HG03442 (cell line): ENCODE measurements at regions not wholly inside any gene's neighbourhood (a gene's known extent, or its start where the extent isn't known, plus 50 kb on each side); places are given as distances from the start of the nearest gene placed in this dataset.
"Not testable (repeated sequence)": the region's sequence is repeated elsewhere in the genome, so short reads cannot be mapped to it uniquely, and the experiment has no call there.

Experiments used
- ATAC-seq: cut with Tn5 transposase; IDR thresholded peaks from one replicate; pipeline ENCODE4 v1.9.1; 2021; ENCODE audit warnings: mild to moderate bottlenecking, moderate library complexity; ENCODE audit not compliant: unreplicated experiment

- ATAC-seq: no peak
These were observed 216.9 kb downstream of the CAVIN4 start for GRCh38 chr9:100794738-100795269.

GRCh38 chr9:100803956-100804355, 224.6 kb upstream of the PLPPR1 start:
- ATAC-seq: no peak

- ATAC-seq: no peak
These were observed 216.9 kb upstream of the PLPPR1 start for GRCh38 chr9:100811643-100812042.

DNA sequence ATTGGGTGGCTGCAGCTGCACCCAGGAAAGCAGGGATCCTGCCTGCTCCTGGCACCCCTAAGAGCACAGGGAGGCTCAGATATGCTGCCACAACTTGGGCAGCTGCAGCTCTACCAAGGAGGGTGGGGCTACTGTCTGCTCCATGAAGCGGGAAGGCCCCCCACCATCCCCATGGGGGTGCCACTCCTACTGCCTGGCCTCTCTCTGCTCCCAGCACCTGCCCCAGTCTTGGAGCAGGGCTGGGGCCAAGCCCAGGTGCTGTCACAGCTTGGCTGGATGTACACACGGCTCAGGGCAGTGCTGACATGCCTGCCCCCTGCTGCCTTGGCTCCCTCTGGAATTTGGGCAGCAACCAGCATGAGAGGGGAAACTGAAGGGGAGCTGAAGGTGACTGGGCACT, 214.7 kb upstream of the PLPPR1 start:
- ATAC-seq: no peak

GRCh38 chr9:100819980-100820379, 208.5 kb upstream of the PLPPR1 start:
- ATAC-seq: no peak

GRCh38 chr9:100833035-100833434, 195.5 kb upstream of the PLPPR1 start:
- not testable (repeated sequence) for ATAC-seq

DNA sequence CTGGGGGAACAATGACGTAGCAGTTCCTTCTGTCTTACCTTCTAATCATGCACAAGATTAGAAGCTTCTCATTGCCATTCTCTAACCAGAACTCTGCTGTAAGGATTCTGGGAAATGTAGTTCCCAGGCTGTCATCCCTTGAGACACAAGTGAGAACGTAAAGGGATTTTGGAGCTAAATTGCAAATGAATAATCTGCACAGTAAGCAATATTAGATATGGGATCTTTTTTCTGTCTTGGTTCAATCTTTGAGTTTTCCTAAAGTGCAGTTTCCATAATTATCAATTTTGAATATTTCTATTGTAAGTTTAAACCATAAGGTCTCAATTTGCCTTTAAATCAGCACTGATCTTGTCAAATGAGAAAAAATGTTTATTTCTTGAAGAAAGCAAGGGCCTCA, 189.7 kb upstream of the PLPPR1 start:
- ATAC-seq: no peak

- no peak for ATAC-seq
These were observed 179.8 kb upstream of the PLPPR1 start for GRCh38 chr9:100848726-100849125.

GRCh38 chr9:100852088-100852487, 176.4 kb upstream of the PLPPR1 start:
- ATAC-seq: no peak

DNA sequence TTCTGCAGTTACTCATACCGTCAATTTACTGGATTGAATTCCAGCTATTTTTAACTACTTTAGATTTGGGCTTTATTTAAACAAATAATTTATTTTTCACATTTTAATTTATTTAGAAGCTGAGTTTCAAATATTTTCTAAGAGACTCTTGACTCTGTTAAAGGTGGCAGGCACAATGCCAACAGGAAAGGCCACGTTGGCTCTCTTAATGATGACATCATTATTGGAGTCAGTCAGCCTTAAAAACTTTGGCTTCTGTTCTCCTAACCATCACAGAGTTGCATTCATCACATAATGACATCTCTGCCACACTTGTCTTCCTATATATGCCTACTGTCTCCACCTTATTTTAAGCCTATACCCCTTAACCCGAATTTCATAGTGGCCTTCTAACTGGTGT, 172.3 kb upstream of the PLPPR1 start:
- ATAC-seq: no peak

DNA sequence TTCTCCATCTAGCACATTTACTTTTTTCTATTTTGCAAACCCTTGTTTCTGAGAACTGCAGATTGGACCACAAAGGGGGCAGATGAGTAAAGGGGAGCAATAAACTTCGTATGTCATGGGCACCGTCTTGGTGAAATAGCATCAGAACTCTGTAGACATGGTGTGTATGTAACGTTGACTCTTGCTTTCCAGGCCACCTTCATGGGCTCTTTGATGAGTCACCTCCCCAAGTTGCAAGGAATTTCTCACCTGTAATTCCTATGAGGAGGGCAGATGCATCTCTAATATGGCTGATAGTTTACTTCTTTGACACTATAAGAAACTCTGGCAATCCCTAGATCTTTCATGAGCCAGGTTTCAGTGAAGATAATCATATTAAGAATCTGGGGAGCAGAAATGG, 163.4 kb upstream of the PLPPR1 start:
- ATAC-seq: no peak

DNA sequence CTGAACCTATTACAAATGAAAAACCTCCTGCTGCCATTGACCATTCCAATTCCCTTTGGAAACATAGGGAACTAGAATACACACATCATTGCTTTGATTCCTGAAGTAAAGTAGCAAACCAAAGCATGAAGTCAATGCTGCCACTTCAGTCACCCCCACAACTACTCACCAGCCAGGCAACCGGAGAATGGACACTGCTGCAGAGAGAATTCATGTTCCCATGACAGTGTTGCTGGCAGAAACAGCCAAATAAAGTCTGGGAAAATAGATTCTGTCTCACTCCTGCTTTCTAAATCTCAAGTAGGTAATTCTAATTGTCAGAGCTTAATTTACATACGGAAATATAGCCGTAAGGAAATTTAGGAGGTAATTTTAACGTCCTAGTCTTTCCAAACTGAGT, 162.9 kb upstream of the PLPPR1 start:
- no peak for ATAC-seq

DNA sequence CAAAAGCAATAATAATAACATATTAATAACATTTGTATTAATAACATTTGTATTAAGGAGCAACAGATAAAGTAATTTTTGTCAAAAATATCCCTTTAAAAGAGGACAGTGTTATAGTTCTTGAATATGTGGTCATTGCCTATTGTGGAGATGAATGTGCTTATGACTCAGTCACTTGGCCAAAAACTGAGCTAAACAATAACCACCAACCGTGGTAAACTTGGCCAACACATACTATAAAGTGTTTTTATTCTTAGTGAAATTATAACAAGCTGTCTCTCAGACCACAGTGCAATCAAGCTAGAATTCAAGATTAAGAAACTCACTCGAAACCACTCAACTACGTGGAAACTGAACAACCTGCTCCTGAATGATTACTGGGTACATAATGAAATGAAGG, 159.2 kb upstream of the PLPPR1 start:
- ATAC-seq: no peak

- ATAC-seq: no peak
These were observed 148.6 kb upstream of the PLPPR1 start for GRCh38 chr9:100879884-100880283.

GRCh38 chr9:100880284-100880683, 148.2 kb upstream of the PLPPR1 start:
- ATAC-seq: no peak

DNA sequence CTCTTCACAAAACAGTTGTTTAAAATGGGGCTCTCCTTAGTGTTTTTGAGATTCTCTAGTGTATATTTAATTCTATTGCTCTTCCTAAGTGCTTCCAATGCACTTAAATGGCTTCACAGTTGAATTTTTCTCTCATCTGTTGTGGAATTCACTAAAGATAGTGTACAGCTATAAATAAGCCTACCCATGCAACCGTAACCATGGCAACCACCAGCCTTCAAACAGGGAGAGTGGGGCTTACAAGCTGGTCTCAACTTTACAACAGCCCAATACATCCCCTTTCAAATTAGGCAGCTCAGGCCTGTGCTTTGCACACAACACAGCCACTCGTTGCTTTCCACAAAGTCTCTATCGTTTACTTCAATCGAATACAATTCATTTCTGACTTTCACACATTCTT, 144.0 kb upstream of the PLPPR1 start:
- no peak for ATAC-seq

DNA sequence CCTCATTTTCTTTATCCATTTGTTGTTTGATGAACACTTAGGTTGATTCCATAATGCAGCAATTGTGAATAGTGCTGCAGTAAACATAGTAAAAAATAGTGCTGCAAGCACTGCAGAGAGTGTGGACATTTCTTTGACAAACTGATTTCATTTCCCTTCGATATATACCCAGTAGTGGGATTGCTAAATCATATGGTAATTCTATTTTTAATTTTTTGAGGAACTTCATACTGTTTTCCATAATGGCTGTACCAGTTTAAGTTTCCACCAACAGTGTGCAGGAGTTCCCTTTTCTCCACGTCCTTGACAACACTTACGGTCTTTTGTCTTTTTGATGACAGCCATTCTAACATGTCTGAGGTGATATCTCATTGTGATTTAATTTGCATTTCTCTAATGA, 138.2 kb upstream of the PLPPR1 start:
- ATAC-seq: no peak

DNA sequence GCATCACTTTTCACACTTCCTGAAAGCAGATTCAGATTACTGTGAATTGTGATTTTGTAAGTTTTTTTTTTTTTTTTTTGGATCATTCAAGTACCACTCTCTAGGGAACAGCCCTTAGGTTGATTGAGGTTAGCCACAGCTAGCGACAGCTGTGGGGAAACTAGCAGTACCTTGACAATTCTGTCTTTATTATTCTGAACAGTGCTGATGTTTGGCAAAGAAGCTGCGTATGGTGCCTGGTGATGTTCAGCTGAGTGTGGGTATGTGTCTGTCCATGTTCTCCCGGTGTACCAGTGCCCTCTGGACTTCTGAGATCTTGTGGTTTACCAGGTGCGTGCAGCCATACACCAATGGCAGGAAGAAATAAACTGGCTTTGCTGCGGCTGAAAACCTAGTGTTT, 117.3 kb upstream of the PLPPR1 start:
- ATAC-seq: no peak

DNA sequence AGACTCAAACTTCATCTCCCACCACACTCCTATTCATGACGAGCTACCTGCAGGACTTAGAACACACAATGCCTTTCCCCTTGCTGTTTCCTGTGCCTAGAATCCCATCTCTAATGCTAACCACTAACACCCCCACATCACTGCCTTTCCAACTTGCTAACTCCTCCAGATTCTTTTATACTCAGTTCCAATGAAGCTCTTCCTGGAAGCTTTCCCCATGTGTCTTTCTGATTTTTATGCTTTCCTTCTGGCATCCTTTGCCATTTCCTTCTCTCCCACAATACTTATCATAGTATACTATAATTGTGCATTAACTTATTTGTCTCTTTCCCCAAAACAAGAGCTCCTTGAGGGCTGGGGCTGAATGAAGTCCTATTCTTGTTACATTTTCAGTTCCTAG, 115.3 kb upstream of the PLPPR1 start:
- ATAC-seq: no peak

- ATAC-seq: no peak
These were observed 114.3 kb upstream of the PLPPR1 start for GRCh38 chr9:100914266-100914665.

DNA sequence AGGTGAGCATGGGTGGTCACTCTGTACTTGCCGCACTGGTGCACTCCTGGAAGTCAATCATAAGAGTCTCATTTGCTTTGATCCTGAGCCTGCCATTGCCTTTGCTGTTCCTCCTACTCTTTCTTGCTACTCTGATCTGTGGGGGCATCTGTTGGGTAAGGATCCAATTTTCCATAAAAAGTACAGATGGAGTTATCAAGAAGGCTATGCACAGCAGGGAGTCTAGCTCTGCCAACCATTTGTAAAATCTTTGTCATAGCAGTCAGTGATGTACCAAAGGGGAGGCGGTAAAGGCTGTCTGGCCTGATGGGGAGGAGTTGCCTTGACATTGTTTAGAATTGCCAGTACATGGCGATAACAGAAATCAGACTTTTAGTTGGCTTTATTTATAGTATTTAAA, 109.0 kb upstream of the PLPPR1 start:
- ATAC-seq: no peak

GRCh38 chr9:100926366-100926765, 102.2 kb upstream of the PLPPR1 start:
- no peak for ATAC-seq

DNA sequence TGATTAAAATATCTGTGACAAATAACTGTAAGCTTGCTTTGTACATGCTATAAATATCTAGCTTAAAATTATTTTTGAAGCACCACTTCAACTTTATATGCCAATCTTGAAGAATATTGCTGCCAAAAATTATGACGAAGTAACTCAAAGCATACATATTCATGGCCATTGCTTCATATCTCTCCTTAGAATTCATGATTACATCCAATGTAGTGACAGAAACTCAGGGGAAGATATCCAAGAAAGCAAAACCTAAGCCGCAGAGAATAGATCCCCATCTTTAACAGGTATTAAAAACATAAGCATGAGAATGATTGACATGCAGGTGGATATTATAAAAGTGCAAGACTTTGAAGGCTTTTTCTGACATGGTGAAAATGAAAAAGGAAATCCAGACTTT, 100.8 kb upstream of the PLPPR1 start:
- ATAC-seq: no peak

DNA sequence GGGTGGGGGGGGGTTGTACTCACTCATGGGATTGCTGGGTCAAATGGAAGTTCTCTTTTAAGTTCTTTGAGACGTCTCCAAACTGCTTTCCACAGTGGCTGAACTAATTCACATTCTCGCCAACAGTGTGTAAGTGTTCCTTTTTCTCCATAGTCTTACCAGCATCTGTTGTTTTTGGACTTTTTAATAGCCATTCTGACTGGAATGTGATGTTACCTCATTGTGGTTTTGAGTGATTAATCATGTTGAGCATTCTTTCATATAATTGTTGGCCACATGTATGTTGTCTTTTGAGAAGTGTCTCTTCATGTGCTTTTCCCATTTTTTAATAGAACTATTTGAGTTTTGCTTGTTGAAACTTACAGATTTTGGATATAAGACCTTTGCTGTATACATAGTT, 94.9 kb upstream of the PLPPR1 start:
- no peak for ATAC-seq
